ENCODE measurements at regions not wholly inside any gene's neighbourhood (a gene's known extent, or its start where the extent isn't known, plus 50 kb on each side); places are given as distances from the start of the nearest gene placed in this dataset.

DNA sequence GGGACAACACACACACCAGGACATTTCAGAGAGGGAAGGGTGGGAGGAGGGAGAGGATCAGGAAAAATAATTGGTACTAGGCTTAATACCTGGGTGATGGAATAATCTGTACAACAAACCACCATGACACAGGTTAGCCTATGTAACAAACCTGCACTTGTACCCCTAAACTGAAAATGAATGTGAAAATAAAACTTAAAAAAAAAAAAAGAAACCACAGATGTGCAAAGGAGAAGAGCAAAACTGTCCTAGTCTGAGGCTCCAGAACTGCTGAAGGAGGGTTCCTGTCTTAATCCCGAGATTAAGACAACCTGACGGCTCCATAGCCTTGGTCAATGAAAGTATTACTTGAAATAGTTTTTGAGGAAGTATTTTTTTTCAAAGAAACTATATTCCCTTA, 423.0 kb downstream of the NEBL start:
- Histone ChIP-seq H3K27ac (no peak overlapping the region), H3K27me3 (ENCODE audit: low read depth) (no peaks in the 10 kb centered on the region), H3K9me3 (no peaks in the 10 kb centered on the region), H3K36me3 (no peaks in the 10 kb centered on the region), H3K4me3 (no peak overlapping the region), H3K4me1 (no peaks in the 10 kb centered on the region)
- TF ChIP-seq, protein P1, sequence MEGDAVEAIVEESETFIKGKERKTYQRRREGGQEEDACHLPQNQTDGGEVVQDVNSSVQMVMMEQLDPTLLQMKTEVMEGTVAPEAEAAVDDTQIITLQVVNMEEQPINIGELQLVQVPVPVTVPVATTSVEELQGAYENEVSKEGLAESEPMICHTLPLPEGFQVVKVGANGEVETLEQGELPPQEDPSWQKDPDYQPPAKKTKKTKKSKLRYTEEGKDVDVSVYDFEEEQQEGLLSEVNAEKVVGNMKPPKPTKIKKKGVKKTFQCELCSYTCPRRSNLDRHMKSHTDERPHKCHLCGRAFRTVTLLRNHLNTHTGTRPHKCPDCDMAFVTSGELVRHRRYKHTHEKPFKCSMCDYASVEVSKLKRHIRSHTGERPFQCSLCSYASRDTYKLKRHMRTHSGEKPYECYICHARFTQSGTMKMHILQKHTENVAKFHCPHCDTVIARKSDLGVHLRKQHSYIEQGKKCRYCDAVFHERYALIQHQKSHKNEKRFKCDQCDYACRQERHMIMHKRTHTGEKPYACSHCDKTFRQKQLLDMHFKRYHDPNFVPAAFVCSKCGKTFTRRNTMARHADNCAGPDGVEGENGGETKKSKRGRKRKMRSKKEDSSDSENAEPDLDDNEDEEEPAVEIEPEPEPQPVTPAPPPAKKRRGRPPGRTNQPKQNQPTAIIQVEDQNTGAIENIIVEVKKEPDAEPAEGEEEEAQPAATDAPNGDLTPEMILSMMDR (IDR thresholded peaks at IDR 0.05): no peak
- ATAC-seq (no peak), DNase-seq (no peak)
- intact Hi-C loops (cut with DNase I): no loop called here

DNA sequence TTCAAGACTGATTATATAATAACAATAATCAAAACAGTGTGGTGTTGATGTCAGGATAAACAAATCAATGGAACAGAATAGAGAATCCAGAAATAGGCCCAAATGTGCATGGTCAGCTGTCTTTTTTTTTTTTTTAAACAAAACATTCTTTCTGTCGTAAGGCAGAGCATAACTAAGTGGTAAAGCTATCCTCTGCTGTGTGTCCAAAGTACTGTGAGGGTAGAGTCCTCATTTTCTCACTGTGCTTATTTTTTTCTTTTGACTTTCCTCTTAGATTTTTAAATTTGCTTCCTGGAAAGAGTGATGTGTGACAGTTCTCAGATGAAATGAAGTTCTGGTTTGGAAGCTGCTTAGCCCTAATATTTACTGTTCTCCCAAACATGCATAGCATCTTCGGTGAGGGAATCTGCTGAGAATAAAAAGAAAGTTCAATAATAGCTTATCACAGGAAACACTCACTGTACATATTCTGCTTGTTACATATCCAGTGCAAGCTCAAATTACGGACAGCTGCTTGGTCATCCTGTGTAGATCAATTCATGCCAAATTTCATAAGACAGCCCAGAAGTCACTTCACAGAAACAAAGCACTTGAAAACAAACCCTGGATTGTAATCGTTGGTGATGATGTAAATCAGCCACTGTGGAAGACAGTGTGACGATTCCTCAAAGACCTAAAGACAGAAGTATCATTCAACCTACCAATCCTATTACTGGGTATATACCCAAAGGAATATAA, 423.9 kb downstream of the NEBL start:
- no peak for ATAC-seq
- Histone ChIP-seq H3K36me3 (no peaks in the 10 kb centered on the region), H3K27ac (no peak overlapping the region), H3K27me3 (ENCODE audit: low read depth) (no peaks in the 10 kb centered on the region), H3K4me1 (no peaks in the 10 kb centered on the region), H3K4me3 (no peak overlapping the region), H3K9me3 (no peaks in the 10 kb centered on the region)
- intact Hi-C loops (cut with DNase I): no loop called here
- TF ChIP-seq, protein P1 (IDR thresholded peaks at IDR 0.05): no peak
- DNase-seq: no peak

DNA sequence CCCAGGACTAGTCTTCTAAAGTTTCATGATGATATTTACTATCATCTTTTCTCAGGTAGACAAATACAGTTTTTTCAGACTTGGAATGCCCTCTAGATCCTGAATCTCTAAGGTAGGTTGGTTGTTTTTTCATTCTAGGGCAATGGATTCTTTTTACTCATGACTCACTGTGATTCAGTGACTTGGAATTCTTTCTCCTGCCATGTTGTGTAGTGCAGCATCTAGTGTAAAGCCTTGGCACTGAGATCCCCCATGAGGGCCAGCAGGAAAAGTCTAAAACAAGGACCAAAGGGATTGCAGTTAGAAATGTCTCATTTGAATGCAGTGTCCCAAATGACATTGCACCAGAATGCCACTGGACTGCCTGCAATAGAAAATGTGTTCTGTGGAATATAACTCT, 430.4 kb downstream of the NEBL start:
- intact Hi-C loops (cut with DNase I): no loop called here

DNA sequence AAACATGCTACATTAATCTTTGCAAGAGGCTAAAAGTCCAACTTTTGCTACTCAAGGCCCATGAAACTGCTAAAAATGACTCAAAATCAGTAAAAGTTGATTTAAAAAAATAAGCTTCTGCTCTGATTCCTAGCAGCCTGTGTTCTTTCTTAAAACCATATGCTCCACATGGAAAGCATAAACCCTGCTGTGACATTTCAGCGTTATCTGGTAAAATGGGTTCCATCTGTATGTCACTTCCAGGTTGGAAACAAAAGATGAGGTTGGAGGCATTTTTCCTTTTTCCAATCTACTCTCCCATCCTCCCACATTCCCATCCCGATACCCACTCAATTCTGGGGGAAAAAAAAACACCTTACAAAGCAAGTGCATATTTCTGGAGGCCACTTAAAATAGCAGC, 439.5 kb downstream of the NEBL start:
- Histone ChIP-seq H3K4me3 (no peak overlapping the region), H3K27me3 (ENCODE audit: low read depth) (no peaks in the 10 kb centered on the region), H3K27ac (no peak overlapping the region), H3K36me3 (no peaks in the 10 kb centered on the region), H3K9me3 (no peaks in the 10 kb centered on the region), H3K4me1 (no peaks in the 10 kb centered on the region)
- ATAC-seq (no peak), DNase-seq (no peak)
- TF ChIP-seq, protein P1 (IDR thresholded peaks at IDR 0.05): no peak
- intact Hi-C loops (cut with DNase I): no loop called here

More for the DNA sequence above, 430.4 kb downstream of the NEBL start:
- no peak for ATAC-seq
- TF ChIP-seq, protein P1 (IDR thresholded peaks at IDR 0.05): no peak
- H3K4me1 ChIP-seq: no peaks in the 10 kb centered on the region
- DNase-seq: no peak
- H3K4me3 ChIP-seq: no peak overlapping the region
- no peaks in the 10 kb centered on the region for H3K36me3 ChIP-seq
- no peak overlapping the region for H3K27ac ChIP-seq
- H3K27me3 ChIP-seq (ENCODE audit: low read depth): no peaks in the 10 kb centered on the region
- no peaks in the 10 kb centered on the region for H3K9me3 ChIP-seq

DNA sequence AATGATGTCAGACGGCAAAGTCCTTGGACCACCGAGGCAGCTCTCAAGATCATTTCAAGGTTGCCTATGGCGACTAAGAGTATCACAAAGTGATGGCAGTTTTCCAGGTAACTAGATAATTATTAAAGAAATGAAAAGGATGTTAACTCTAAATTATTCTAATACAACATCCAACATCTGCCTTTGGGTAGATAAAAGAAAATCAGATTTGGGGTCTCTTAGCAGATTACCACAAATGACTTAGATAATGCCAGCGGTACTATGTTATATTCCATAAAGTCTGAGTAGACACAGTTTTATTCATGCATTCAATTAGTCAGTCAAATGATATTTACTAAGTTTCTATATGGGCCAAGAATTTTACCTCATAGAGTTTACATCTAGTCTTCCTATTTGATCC, 441.3 kb downstream of the NEBL start:
- no peak for DNase-seq
- H3K36me3 ChIP-seq: no peaks in the 10 kb centered on the region
- TF ChIP-seq, protein P1 (IDR thresholded peaks at IDR 0.05): no peak
- no peaks in the 10 kb centered on the region for H3K4me1 ChIP-seq
- H3K27me3 ChIP-seq (ENCODE audit: low read depth): no peaks in the 10 kb centered on the region
- H3K9me3 ChIP-seq: no peaks in the 10 kb centered on the region
- no peak overlapping the region for H3K27ac ChIP-seq
- H3K4me3 ChIP-seq: no peak overlapping the region
- no peak for ATAC-seq
- intact Hi-C loops (cut with DNase I): no loop called here

Data from lower lobe of right lung (tissue), 2 donors.